GM12878 (cell line): ENCODE measurements at regions not wholly inside any gene's neighbourhood (a gene's known extent, or its start where the extent isn't known, plus 50 kb on each side); places are given as distances from the start of the nearest gene placed in this dataset.

ENCODE experiments used
- ATAC-seq: fragments of 200-7000 bp; cut with Tn5 transposase; 3 replicates; pipeline ENCODE4 v1.9.1; 2020; ENCODE audit warnings: mild to moderate bottlenecking, moderate library complexity
- BruUV-seq: library from RNA; stranded (reverse); fragments of 400-500 nt; replicated peaks from 2 replicates; lab custom pipeline; 2021; lab: Mats Ljungman, UMichigan
- CTCF ChIA-PET: fragments of 300-600 bp; sonication (Branson Sonifier 250); formaldehyde crosslinking; extraction: SDS; loops from one replicate; lab custom pipeline; 2021; ENCODE audit warnings: inconsistent platforms; lab: Yijun Ruan, JAX
- POLR2A ChIA-PET: fragments of 350-600 bp; formaldehyde crosslinking; extraction: SDS; loops from one replicate; lab custom pipeline; 2021; ENCODE audit warnings: inconsistent platforms; lab: Charles Lee
- RAD21 ChIA-PET: fragments of 300-600 bp; sonication (Branson Sonifier 250); formaldehyde crosslinking; loops from one replicate; lab custom pipeline; 2023; ENCODE audit warnings: antibody characterized with exemption; ENCODE audit not compliant: unreplicated experiment; lab: Charles Lee
- SMC1A ChIA-PET: fragments of 300-600 bp; sonication (Branson Sonifier 250); formaldehyde crosslinking; loops from one replicate; lab custom pipeline; 2023; ENCODE audit not compliant: unreplicated experiment, uncharacterized antibody; lab: Charles Lee
- DNase-seq: peaks from one replicate; pipeline ENCODE4 v3.0.0-alpha.2; 2011; ENCODE audit warnings: low read depth, low spot score
- FAIRE-seq: peaks from 3 replicates; lab custom pipeline; 2011; peaks lifted over from hg19 to GRCh38; lab: Jason Lieb, UNC
- H2AFZ ChIP-seq: 2 replicates; pipeline ENCODE4 v1.6.0; 2011; ENCODE audit warnings: low read depth, low read length, control low read depth; ENCODE audit not compliant: control insufficient read depth
- H3K27ac ChIP-seq: 2 replicates; pipeline ENCODE4 v1.5.1; 2011; ENCODE audit warnings: control low read depth; ENCODE audit not compliant: control insufficient read depth, insufficient read depth
- H3K27me3 ChIP-seq, 2 experiments: replicated peaks in 1 of 2; 2 replicates each; pipeline versions ENCODE4 v1.6.0 to v1.6.1; 2011; ENCODE audit warnings: low read length in 1 of 2; ENCODE audit not compliant: control insufficient read depth in 2 of 2, insufficient read depth in 2 of 2
- H3K36me3 ChIP-seq, 2 experiments: 2 replicates each; pipeline ENCODE4 v1.5.1; 2011; ENCODE audit warnings: low read length in 1 of 2; ENCODE audit not compliant: control insufficient read depth in 2 of 2, insufficient read depth in 2 of 2
- H3K4me1 ChIP-seq: 2 replicates; pipeline ENCODE4 v1.6.1; 2011; ENCODE audit warnings: mild to moderate bottlenecking, low read length, moderate library complexity, mixed read lengths; ENCODE audit not compliant: control insufficient read depth, insufficient read depth
- H3K4me2 ChIP-seq: 2 replicates; pipeline ENCODE4 v1.6.0; 2011; ENCODE audit warnings: control low read depth; ENCODE audit not compliant: control insufficient read depth, insufficient read depth
- H3K4me3 ChIP-seq: fragments of 200-600 bp; sonication (generic); 2 replicates; pipeline ENCODE4 v1.5.1; 2016
- H3K79me2 ChIP-seq: 2 replicates; pipeline ENCODE4 v1.6.0; 2011; ENCODE audit warnings: low read length; ENCODE audit not compliant: control insufficient read depth, insufficient read depth
- H3K9ac ChIP-seq: 2 replicates; pipeline ENCODE4 v1.8.0; 2011; ENCODE audit warnings: low read length, control low read depth, mixed read lengths; ENCODE audit not compliant: control insufficient read depth, insufficient read depth
- H3K9me3 ChIP-seq: replicated peaks from 3 replicates; pipeline ENCODE4 v1.5.1; 2011; ENCODE audit warnings: mild to moderate bottlenecking, low read length; ENCODE audit not compliant: control insufficient read depth, insufficient read depth
- H4K20me1 ChIP-seq: 2 replicates; pipeline ENCODE4 v1.6.0; 2011; ENCODE audit not compliant: control insufficient read depth, insufficient read depth
- ATF2 ChIP-seq: IDR thresholded peaks from 2 replicates; pipeline ENCODE4 v1.6.1; 2012; ENCODE audit warnings: low read length, inconsistent platforms
- BCLAF1 ChIP-seq: fragments of 450-650 bp; IDR thresholded peaks from 2 replicates; pipeline ENCODE4 v1.6.1; 2017; ENCODE audit warnings: antibody characterized with exemption, mild to moderate bottlenecking, moderate library complexity
- BRCA1 ChIP-seq: IDR thresholded peaks from 2 replicates; pipeline ENCODE4 v1.6.1; 2011; ENCODE audit warnings: low read depth, low read length, improper control_type of control experiment
- CREM ChIP-seq: IDR thresholded peaks from 2 replicates; pipeline ENCODE4 v1.6.1; 2014; ENCODE audit warnings: antibody characterized with exemption, low read depth
- ESRRA ChIP-seq: IDR thresholded peaks from 2 replicates; pipeline ENCODE4 v1.6.1; 2012; ENCODE audit warnings: mild to moderate bottlenecking, low read length, improper control_type of control experiment
- HDGF ChIP-seq: fragments of 450-650 bp; IDR thresholded peaks from 2 replicates; pipeline ENCODE4 v1.6.1; 2016; ENCODE audit warnings: antibody characterized with exemption
- MYC ChIP-seq: IDR thresholded peaks from 2 replicates; pipeline ENCODE4 v1.6.1; 2011; ENCODE audit warnings: mild to moderate bottlenecking, low read length, moderate library complexity, inconsistent platforms; ENCODE audit not compliant: insufficient read depth, insufficient replicate concordance, insufficient read length, severe bottlenecking
- NBN ChIP-seq: fragments of 450-650 bp; IDR thresholded peaks from 2 replicates; pipeline ENCODE4 v1.6.1; 2016
- POLR2AphosphoS5 ChIP-seq: IDR thresholded peaks from 2 replicates; pipeline ENCODE4 v1.6.1; 2011; ENCODE audit warnings: mild to moderate bottlenecking, low read length, inconsistent platforms
- RAD51 ChIP-seq: fragments of 450-650 bp; IDR thresholded peaks from 2 replicates; pipeline ENCODE4 v1.6.1; 2016; ENCODE audit warnings: moderate library complexity, mild to moderate bottlenecking, inconsistent platforms
- SIX5 ChIP-seq: IDR thresholded peaks from 2 replicates; pipeline ENCODE4 v1.6.1; 2011; ENCODE audit warnings: mild to moderate bottlenecking, low read depth, low read length, moderate library complexity; ENCODE audit not compliant: severe bottlenecking
- WGBS: methylation state at CpG from one replicate; pipeline ENCODE4 v1.1.6; 2016; ENCODE audit warnings: low lambda C conversion rate; ENCODE audit not compliant: insufficient replicate concordance, insufficient coverage; ENCODE audit errors: missing lambda C conversion rate; 5-methylcytosine and 5-hydroxymethylcytosine counted together
- in situ Hi-C: fragments of 300-500 bp; cut with MboI; formaldehyde crosslinking; loops from 9 replicates; pipeline ENCODE4 v1.14.3; 2018; ENCODE audit warnings: mixed read lengths
- intact Hi-C: fragments of 100-400 bp; cut with micrococcal nuclease; formaldehyde crosslinking; loops from one replicate; pipeline ENCODE4 v1.14.2; 2022; ENCODE audit not compliant: unreplicated experiment

DNA sequence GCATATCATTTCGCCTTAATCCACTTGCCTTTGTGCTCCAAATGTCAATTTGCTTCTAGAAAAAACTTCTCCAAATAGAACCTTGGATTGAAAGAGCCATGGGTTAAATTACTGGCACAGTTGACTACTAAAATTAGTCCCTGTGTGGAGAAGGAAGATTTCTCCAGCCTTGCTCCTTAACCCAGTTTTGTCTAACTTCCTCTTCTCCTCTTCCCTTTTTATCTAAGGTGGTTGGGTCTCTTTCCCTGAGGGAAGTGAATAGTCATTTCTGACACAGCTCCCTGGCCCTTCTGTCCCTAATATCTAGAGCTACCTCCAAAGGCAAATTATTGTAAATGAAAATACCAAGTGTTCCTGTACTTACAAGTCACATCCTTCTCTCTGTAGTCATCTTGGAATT is 527.9 kb upstream of the TBL1XR1 start:
- WGBS = 0% methylated on average over 1 of the region's 1 CpG
- no peaks in the 10 kb centered on the region for H4K20me1 ChIP-seq
- in situ Hi-C loops (no loop called here), intact Hi-C loops (no loop called here)
- no peak for DNase-seq
- ChIA-PET RAD21 (no interaction called here), CTCF (no interaction called here), POLR2A (no interaction called here), SMC1A (no interaction called here)
- H3K4me1 ChIP-seq = no peaks in the 10 kb centered on the region
- H3K9me3 ChIP-seq = no peaks in the 10 kb centered on the region
- no peak overlapping the region for H2AFZ ChIP-seq
- H3K4me3 ChIP-seq = no peak overlapping the region
- no peak for ATAC-seq
- no peak for FAIRE-seq
- H3K27ac ChIP-seq = no peak overlapping the region
- no peaks in the 10 kb centered on the region for H3K79me2 ChIP-seq
- no TSS peak for BruUV-seq
- no peak overlapping the region for H3K9ac ChIP-seq
- H3K4me2 ChIP-seq = no peak overlapping the region
- TF ChIP-seq RAD51 = no peak
- no peak for TF ChIP-seq HDGF
- no peak for TF ChIP-seq NBN
- no peak for TF ChIP-seq ESRRA
- no peaks in the 10 kb centered on the region for H3K27me3 ChIP-seq
- no peaks in the 10 kb centered on the region for H3K36me3 ChIP-seq

DNA sequence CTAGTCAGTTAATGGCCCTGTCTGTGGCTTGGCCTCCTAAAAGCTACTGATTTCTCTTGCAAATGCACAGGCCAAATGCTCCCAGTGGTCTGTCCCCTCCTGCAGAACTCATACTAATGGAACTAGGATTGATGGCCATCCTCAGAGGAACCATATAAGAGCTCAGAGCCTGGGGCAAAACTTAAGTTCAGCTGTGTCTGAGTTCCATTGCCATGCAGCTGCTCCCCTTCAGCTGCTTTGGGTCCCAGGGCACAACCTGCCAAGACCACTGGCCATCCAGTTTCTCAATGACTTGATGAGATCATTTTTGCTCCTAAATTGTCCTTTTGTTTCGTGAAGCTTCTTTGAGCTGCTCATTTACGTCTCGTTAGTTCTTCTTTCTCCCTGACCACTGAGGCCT is 529.5 kb upstream of the TBL1XR1 start:
- CTCF ChIA-PET = interaction anchor here (1.1 kb wide), 1 partner anchor 9 kb away, joined by 3 read pairs; no protein-coding TSS in a partner anchor
- POLR2A ChIA-PET = interaction anchor here (0.7 kb wide), 1 partner anchor 1610 kb away, joined by 4 read pairs; no protein-coding TSS in a partner anchor
- 43% methylated on average over 3 of the region's 3 CpGs for whole genome bisulfite sequencing
- H3K4me1 ChIP-seq = no peaks in the 10 kb centered on the region
- ATAC-seq (no peak), DNase-seq (no peak), FAIRE-seq (no peak)
- H2AFZ ChIP-seq = no peak overlapping the region
- no peak overlapping the region for H3K27ac ChIP-seq
- SMC1A ChIA-PET = no interaction called here
- in situ Hi-C loops (no loop called here), intact Hi-C loops (no loop called here)
- RAD21 ChIA-PET = no interaction called here
- no peaks in the 10 kb centered on the region for H3K36me3 ChIP-seq
- no peaks in the 10 kb centered on the region for H3K27me3 ChIP-seq
- H3K79me2 ChIP-seq = no peaks in the 10 kb centered on the region
- no peaks in the 10 kb centered on the region for H4K20me1 ChIP-seq
- H3K4me3 ChIP-seq = no peak overlapping the region
- H3K9ac ChIP-seq = no peak overlapping the region
- no peak overlapping the region for H3K4me2 ChIP-seq
- H3K9me3 ChIP-seq = no peaks in the 10 kb centered on the region
- no TSS peak for BruUV-seq
- TF ChIP-seq CREM = no peak
- TF ChIP-seq BRCA1 = no peak
- TF ChIP-seq POLR2AphosphoS5 = no peak
- no peak for TF ChIP-seq ATF2
- no peak for TF ChIP-seq BCLAF1
- TF ChIP-seq MYC = no peak
- no peak for TF ChIP-seq SIX5
